Muscle layer of duodenum (tissue), 2 donors: ENCODE measurements at regions not wholly inside any gene's neighbourhood (a gene's known extent, or its start where the extent isn't known, plus 50 kb on each side); places are given as distances from the start of the nearest gene placed in this dataset.
"Not testable (repeated sequence)": the region's sequence is repeated elsewhere in the genome, so short reads cannot be mapped to it uniquely, and the experiment has no call there.

Experiments used
- H3K27ac ChIP-seq: one replicate; pipeline ENCODE4 v1.7.0; 2013; ENCODE audit warnings: mild to moderate bottlenecking, low read length
- H3K27me3 ChIP-seq: one replicate; pipeline ENCODE4 v1.7.0; 2013; ENCODE audit warnings: low read depth, mild to moderate bottlenecking, control low read depth, low read length
- H3K36me3 ChIP-seq, 2 donors: one replicate each; pipeline ENCODE4 v1.7.0; 2013; ENCODE audit warnings: low read length in 2 of 2, control low read depth in 1 of 2, mild to moderate bottlenecking in 1 of 2; ENCODE audit not compliant: insufficient read depth in 2 of 2, control insufficient read depth in 1 of 2
- H3K4me1 ChIP-seq, 2 donors: one replicate each; pipeline ENCODE4 v1.7.0; 2013; ENCODE audit warnings: low read length in 2 of 2, mild to moderate bottlenecking in 2 of 2, control low read depth in 1 of 2, moderate library complexity in 1 of 2; ENCODE audit not compliant: insufficient read depth in 2 of 2, control insufficient read depth in 1 of 2
- H3K4me3 ChIP-seq, 2 donors: one replicate each; pipeline ENCODE4 v1.7.0; 2013; ENCODE audit warnings: low read length in 2 of 2, low read depth in 1 of 2, mild to moderate bottlenecking in 1 of 2
- H3K9me3 ChIP-seq, 2 donors: one replicate each; pipeline ENCODE4 v1.7.0; 2013; ENCODE audit warnings: low read length in 2 of 2, control low read depth in 1 of 2, mild to moderate bottlenecking in 1 of 2; ENCODE audit not compliant: control insufficient read depth in 1 of 2
- donor health status: healthy.

GRCh38 chr14:22491683-22492621 is 97.1 kb downstream of the DAD1 start:
- Histone ChIP-seq H3K27me3 (no peaks in the 10 kb centered on the region), H3K9me3 (no peaks in the 10 kb centered on the region), H3K4me1 (no peaks in the 10 kb centered on the region), H3K36me3 (no peaks in the 10 kb centered on the region), H3K4me3 (no peak overlapping the region), H3K27ac (no peak overlapping the region)

- not testable (repeated sequence) for H3K9me3 ChIP-seq, H3K4me3 ChIP-seq, H3K27ac ChIP-seq, H3K27me3 ChIP-seq, H3K36me3 ChIP-seq, H3K4me1 ChIP-seq
Observed at GRCh38 chr14:22491053-22491452, 98.0 kb downstream of the DAD1 start.

DNA sequence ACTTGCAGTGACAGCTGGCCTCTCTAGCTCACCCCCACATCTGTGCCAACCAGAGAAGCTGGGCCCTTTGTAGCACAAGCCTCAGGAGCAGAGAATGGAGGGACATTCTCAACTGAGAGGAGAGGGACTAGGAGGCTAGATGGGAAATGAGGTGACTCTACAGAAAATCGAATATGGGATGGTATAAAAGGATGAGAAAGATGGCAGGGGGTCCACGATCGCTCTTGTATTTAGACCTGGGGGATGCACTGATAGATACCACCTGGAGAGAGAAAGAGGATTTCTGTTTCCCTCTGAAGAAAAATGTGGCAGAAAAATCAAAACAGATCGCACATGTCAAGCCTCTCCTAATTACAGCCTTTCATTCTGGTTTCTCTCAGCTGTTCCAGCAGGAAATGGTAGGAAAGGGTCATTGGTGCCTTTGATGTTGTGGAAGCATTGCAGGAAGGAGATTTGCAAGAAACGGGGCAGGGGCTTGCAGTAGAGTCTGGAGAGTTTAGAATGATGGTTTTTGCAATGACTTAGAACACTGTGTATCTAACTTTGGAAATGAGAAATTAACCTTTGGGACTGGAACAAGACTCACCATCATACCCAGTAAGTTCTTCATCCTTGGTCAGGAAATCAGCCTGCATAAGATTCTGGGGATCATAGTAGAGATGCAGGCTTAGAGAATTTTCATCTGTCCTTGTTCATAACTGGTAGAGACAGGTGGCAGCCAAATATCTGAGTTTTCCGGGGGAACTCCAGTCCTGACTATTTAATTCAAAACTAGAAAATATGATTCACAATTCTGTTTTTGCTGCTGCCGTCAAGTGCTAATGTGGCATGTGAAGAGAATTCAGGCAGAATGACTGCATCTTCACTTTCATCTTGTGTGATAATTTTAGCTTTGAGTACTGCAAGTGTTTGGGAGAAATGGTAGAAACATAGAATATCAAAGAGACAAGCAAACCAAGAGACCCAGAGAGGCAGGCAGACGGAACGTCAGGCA is 98.8 kb downstream of the DAD1 start:
- Histone ChIP-seq H3K4me3 (no peak overlapping the region), H3K4me1 (no peaks in the 10 kb centered on the region), H3K27me3 (no peaks in the 10 kb centered on the region), H3K27ac (no peak overlapping the region), H3K9me3 (no peaks in the 10 kb centered on the region), H3K36me3 (no peaks in the 10 kb centered on the region)

- Histone ChIP-seq H3K4me1 (no peaks in the 10 kb centered on the region), H3K27me3 (no peaks in the 10 kb centered on the region)
Observed at GRCh38 chr14:22489244-22489545, 99.8 kb downstream of the DAD1 start.

DNA sequence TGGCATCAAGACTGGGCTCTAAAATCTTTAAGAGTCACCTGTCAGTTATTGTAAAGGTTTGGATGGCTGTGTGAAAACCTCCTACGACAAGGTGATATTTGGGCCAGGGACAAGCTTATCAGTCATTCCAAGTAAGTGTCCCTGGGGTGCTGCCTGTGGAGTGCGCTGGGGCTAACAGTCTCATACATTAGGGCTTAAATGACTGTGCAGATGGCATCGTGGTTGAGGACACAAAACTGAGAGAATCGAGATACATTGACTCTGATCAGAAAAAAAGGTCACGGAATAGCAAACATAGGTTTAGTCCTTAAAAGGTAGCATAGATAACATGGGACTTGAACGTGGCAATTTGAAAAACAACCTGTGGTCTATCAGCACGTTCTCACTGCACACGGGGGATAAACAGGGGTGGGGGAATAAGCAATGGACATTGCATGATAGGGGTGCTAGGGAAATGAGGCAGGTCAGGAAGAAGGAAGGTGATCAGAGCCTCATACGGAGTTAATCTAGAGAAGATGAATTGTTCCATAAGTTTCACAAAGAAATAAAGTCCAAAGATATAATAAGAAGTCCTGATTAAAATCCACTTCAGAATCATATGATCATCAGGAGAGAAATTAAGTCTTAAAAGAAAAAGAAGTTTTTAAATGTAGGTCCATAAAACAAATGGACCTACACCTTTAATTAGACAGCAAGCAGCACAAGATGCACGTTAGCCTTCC is 100.3 kb downstream of the DAD1 start:
- Histone ChIP-seq H3K27me3 (no peaks in the 10 kb centered on the region), H3K9me3 (no peaks in the 10 kb centered on the region), H3K27ac (no peak overlapping the region), H3K4me3 (no peak overlapping the region), H3K4me1 (no peaks in the 10 kb centered on the region), H3K36me3 (no peaks in the 10 kb centered on the region)

More at GRCh38 chr14:22489244-22489545, 99.8 kb downstream of the DAD1 start:
- Histone ChIP-seq H3K36me3 (no peaks in the 10 kb centered on the region), H3K9me3 (no peaks in the 10 kb centered on the region), H3K4me3 (no peak overlapping the region), H3K27ac (no peak overlapping the region)

DNA sequence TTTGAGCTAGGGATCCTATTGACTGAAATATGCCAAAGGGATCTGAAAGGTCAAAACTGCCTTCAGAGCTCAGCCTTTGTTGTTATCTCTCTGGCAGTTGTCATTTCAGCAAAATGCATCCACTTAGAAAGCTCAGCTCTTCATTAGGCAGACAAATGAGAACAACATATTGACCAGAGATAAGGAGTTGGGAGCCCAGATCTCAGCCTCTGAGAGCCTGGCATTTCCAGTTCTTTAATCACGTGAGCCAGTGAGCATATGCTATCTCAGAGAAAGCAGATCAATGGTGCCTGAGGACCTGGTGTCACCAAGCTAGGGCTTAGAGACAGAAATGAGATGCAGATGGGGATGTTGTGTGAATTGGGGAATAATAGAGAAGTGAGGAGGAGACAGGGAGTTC is 101.1 kb downstream of the DAD1 start:
- no peak overlapping the region for H3K27ac ChIP-seq

GRCh38 chr14:22487401-22487800 is 101.6 kb downstream of the DAD1 start:
- H3K4me3 ChIP-seq: no peak overlapping the region
- H3K4me1 ChIP-seq: no peaks in the 10 kb centered on the region
- no peaks in the 10 kb centered on the region for H3K36me3 ChIP-seq

More for the DNA sequence above, 101.1 kb downstream of the DAD1 start:
- no peaks in the 10 kb centered on the region for H3K36me3 ChIP-seq
- H3K4me3 ChIP-seq: no peak overlapping the region
- H3K4me1 ChIP-seq: no peaks in the 10 kb centered on the region
- H3K27me3 ChIP-seq: no peaks in the 10 kb centered on the region
- no peaks in the 10 kb centered on the region for H3K9me3 ChIP-seq

GRCh38 chr14:22486675-22487074 is 102.3 kb downstream of the DAD1 start:
- Histone ChIP-seq H3K36me3 (no peaks in the 10 kb centered on the region), H3K27ac (no peak overlapping the region), H3K4me1 (no peaks in the 10 kb centered on the region), H3K27me3 (no peaks in the 10 kb centered on the region), H3K4me3 (no peak overlapping the region), H3K9me3 (no peaks in the 10 kb centered on the region)

More at GRCh38 chr14:22487401-22487800, 101.6 kb downstream of the DAD1 start:
- no peak overlapping the region for H3K27ac ChIP-seq
- no peaks in the 10 kb centered on the region for H3K9me3 ChIP-seq
- no peaks in the 10 kb centered on the region for H3K27me3 ChIP-seq

- Histone ChIP-seq H3K4me3 (no peak overlapping the region), H3K36me3 (no peaks in the 10 kb centered on the region), H3K27me3 (no peaks in the 10 kb centered on the region), H3K9me3 (no peaks in the 10 kb centered on the region), H3K27ac (no peak overlapping the region), H3K4me1 (no peaks in the 10 kb centered on the region)
Observed at GRCh38 chr14:22485649-22486048, 103.4 kb downstream of the DAD1 start.

DNA sequence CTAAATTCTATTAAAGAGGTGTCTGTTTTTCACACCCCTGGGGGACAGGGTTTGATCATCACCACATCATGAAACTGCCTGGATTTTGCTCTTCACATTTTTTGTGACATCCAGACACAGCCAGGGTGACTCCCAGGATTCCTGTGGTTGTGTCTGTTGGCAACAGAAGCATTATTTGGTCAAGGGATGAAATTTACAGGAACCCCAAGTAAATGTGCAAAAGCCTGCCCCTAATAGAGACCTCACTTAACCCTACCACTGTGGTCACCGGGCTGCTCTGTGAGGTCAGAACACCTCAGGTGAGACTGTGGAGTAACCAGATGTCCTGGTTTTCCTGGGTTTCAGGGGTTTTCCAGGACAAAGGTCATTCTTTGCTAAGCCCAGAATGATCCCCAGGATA is 103.8 kb downstream of the DAD1 start:
- H3K4me1 ChIP-seq: no peaks in the 10 kb centered on the region
- H3K27me3 ChIP-seq: no peaks in the 10 kb centered on the region
- no peak overlapping the region for H3K27ac ChIP-seq
- H3K36me3 ChIP-seq: no peaks in the 10 kb centered on the region
- no peak overlapping the region for H3K4me3 ChIP-seq
- no peaks in the 10 kb centered on the region for H3K9me3 ChIP-seq

DNA sequence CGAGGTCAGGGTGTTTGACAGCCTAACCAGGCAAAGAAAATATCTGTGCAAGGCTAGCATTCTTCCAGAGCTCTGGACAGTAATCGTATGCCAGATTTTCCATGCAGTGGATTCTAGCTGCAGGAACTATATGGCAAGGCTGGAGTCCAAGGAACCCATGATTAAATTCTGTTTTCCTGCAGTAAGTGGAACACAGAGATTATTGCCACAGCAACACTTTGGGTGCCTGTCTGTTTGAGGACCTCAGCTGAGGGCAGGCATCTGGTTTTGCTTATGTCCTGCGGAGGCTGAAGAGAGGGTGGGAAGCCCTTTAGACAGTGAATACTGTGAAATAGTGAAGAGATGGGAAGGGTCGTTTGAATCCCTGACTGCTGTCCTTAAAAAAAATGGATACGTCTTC is 104.4 kb downstream of the DAD1 start:
- no peaks in the 10 kb centered on the region for H3K4me1 ChIP-seq
- H3K4me3 ChIP-seq: no peak overlapping the region
- no peaks in the 10 kb centered on the region for H3K27me3 ChIP-seq
- H3K9me3 ChIP-seq: no peaks in the 10 kb centered on the region
- H3K36me3 ChIP-seq: no peaks in the 10 kb centered on the region
- no peak overlapping the region for H3K27ac ChIP-seq
